ENCODE measurements at regions not wholly inside any gene's neighbourhood (a gene's known extent, or its start where the extent isn't known, plus 50 kb on each side); places are given as distances from the start of the nearest gene placed in this dataset.

DNA sequence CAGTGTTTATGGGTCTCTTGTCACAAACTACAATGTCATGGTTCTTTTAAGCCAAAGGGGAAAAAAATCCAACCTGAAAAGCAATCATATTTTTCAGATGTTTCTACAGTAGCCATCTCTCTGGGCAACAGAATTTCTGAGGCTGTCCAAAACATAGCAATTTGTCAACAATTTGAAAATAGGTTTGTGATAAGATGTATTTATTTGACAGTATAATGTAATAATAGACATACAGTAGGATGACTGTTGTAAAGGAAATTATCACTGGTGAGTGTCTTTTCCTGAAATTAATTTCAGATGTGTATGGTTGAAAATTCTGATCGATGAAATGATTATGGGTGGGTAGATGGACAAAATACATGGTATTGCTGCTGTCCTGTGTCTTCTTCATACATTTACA lies 1230.1 kb upstream of the CDH2 start:
- no peak overlapping the region for H2AFZ ChIP-seq
- no peaks in the 10 kb centered on the region for H3K36me3 ChIP-seq (replicated peaks; ENCODE audit: insufficient read depth, low read depth)
- H3K27me3 ChIP-seq = no peaks in the 10 kb centered on the region
- no peaks in the 10 kb centered on the region for H4K20me1 ChIP-seq (ENCODE audit: insufficient read depth, poor library complexity, severe bottlenecking)
- no peak overlapping the region for H3K4me2 ChIP-seq
- no peaks in the 10 kb centered on the region for H3K9me3 ChIP-seq (ENCODE audit: low read depth)
- H3K79me2 ChIP-seq = no peaks in the 10 kb centered on the region
- H3K4me3 ChIP-seq = no peak overlapping the region
- no peaks in the 10 kb centered on the region for H3K9me2 ChIP-seq (replicated peaks; ENCODE audit: insufficient read depth)
- no peak overlapping the region for H3K27ac ChIP-seq
- H3K4me1 ChIP-seq (ENCODE audit: insufficient read depth) = no peaks in the 10 kb centered on the region
- WGBS (ENCODE audit: low lambda C conversion rate, missing lambda C conversion rate) = 93% methylated on average over 1 of the region's 1 CpG
- DNase-seq (ENCODE audit: low spot score) = no peak
- TF ChIP-seq, protein P1, sequence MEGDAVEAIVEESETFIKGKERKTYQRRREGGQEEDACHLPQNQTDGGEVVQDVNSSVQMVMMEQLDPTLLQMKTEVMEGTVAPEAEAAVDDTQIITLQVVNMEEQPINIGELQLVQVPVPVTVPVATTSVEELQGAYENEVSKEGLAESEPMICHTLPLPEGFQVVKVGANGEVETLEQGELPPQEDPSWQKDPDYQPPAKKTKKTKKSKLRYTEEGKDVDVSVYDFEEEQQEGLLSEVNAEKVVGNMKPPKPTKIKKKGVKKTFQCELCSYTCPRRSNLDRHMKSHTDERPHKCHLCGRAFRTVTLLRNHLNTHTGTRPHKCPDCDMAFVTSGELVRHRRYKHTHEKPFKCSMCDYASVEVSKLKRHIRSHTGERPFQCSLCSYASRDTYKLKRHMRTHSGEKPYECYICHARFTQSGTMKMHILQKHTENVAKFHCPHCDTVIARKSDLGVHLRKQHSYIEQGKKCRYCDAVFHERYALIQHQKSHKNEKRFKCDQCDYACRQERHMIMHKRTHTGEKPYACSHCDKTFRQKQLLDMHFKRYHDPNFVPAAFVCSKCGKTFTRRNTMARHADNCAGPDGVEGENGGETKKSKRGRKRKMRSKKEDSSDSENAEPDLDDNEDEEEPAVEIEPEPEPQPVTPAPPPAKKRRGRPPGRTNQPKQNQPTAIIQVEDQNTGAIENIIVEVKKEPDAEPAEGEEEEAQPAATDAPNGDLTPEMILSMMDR (IDR thresholded peaks at IDR 0.05; ENCODE audit: poor library complexity) = no peak
- TF ChIP-seq EZH2phosphoT487 (IDR thresholded peaks at IDR 0.05; ENCODE audit: low read depth, severe bottlenecking, unreplicated experiment) = no peak
- TF ChIP-seq EZH2 (IDR thresholded peaks at IDR 0.05; ENCODE audit: borderline replicate concordance) = no peak

DNA sequence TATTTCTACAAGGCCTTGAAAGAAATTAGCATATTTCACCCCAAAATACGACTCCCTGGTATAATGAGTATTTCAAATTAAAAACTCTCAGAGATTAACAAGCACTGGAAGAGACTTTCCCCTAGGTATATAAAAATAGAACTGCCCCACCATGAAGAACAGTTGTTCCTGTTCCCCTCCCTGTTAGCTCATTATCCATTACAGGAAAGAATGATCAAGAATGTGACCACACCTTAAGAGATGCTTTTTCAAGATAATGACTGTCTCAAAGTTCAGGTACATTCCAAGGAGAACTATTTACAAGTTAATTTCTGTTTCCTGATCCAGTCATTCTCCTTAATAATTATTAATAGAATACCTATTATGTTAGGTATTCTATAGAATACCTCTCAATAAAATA lies 1220.6 kb upstream of the CDH2 start:
- Histone ChIP-seq H2AFZ (no peak overlapping the region), H3K36me3 (replicated peaks; ENCODE audit: insufficient read depth, low read depth) (no peaks in the 10 kb centered on the region), H3K27ac (no peak overlapping the region), H3K27me3 (no peaks in the 10 kb centered on the region), H4K20me1 (ENCODE audit: insufficient read depth, poor library complexity, severe bottlenecking) (no peaks in the 10 kb centered on the region), H3K9me3 (ENCODE audit: low read depth) (no peaks in the 10 kb centered on the region), H3K4me2 (no peak overlapping the region), H3K9me2 (replicated peaks; ENCODE audit: insufficient read depth) (no peaks in the 10 kb centered on the region), H3K79me2 (no peaks in the 10 kb centered on the region), H3K4me1 (ENCODE audit: insufficient read depth) (no peaks in the 10 kb centered on the region), H3K4me3 (no peak overlapping the region)
- TF ChIP-seq, protein P1 (IDR thresholded peaks at IDR 0.05; ENCODE audit: poor library complexity) = no peak
- no peak for TF ChIP-seq EZH2phosphoT487 (IDR thresholded peaks at IDR 0.05; ENCODE audit: low read depth, severe bottlenecking, unreplicated experiment)
- TF ChIP-seq EZH2 (IDR thresholded peaks at IDR 0.05; ENCODE audit: borderline replicate concordance) = no peak
- 95% methylated on average over 1 of the region's 1 CpG for WGBS (ENCODE audit: low lambda C conversion rate, missing lambda C conversion rate)
- DNase-seq (ENCODE audit: low spot score) = no peak

DNA sequence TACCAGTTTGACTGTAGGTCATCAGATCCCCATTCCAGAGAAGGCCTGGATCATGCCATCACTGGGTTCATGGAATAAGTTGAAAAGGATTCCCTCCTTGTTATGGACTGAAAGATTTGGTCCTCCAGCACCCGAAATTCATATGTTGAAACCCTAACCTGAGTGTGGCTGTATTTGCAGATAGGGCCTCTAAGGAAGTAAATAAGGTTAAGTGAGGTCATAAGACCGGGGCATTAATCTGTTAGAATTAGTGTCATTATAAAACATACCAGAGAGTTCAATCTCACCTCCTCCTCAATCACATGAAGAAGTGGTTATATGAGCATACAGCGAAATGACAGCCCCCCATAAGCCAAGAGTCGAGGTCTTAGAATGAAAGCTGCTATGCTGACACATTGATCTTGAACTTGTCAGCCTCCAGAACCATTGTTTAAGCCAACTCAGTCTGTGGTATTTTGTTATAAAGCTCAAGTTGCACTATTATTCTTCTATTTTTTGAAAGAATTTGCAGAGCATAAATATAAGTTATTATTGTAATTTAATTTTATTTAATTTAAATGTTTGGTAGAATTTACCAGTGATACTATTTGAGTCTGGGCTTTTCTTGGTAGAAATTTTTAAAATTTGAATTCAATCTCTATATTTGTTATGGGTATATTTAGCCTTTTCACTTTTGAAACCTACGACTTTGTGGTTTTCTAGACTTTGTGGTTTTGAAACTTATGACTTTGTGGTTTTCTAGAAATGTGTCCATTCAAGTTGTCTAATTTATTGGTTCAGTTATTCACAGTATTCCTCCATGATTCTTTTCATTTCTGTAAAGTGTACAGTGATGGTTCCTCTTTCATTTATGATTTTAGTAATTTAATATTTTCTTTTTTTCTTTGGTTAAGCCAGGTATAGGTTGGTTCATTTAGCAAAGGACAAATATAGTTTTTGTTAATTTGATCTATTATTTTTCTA lies 1206.7 kb upstream of the CDH2 start:
- no peaks in the 10 kb centered on the region for H3K27me3 ChIP-seq
- H3K4me2 ChIP-seq = no peak overlapping the region
- no peak overlapping the region for H3K27ac ChIP-seq
- WGBS (ENCODE audit: low lambda C conversion rate, missing lambda C conversion rate) = 78% methylated on average over 5 of the region's 5 CpGs
- no peaks in the 10 kb centered on the region for H3K79me2 ChIP-seq
- H3K9me3 ChIP-seq (ENCODE audit: low read depth) = no peaks in the 10 kb centered on the region
- H4K20me1 ChIP-seq (ENCODE audit: insufficient read depth, poor library complexity, severe bottlenecking) = no peaks in the 10 kb centered on the region
- H3K36me3 ChIP-seq (replicated peaks; ENCODE audit: insufficient read depth, low read depth) = no peaks in the 10 kb centered on the region
- H3K4me1 ChIP-seq (ENCODE audit: insufficient read depth) = no peaks in the 10 kb centered on the region
- no peaks in the 10 kb centered on the region for H3K9me2 ChIP-seq (replicated peaks; ENCODE audit: insufficient read depth)
- no peak overlapping the region for H2AFZ ChIP-seq
- TF ChIP-seq, protein P1 (IDR thresholded peaks at IDR 0.05; ENCODE audit: poor library complexity) = no peak
- TF ChIP-seq EZH2 (IDR thresholded peaks at IDR 0.05; ENCODE audit: borderline replicate concordance) (no peak), EZH2phosphoT487 (IDR thresholded peaks at IDR 0.05; ENCODE audit: low read depth, severe bottlenecking, unreplicated experiment) (no peak)
- H3K4me3 ChIP-seq = no peak overlapping the region
- DNase-seq (ENCODE audit: low spot score) = no peak

All from hepatocyte (in vitro differentiated cells).